ENCODE measurements at regions not wholly inside any gene's neighbourhood (a gene's known extent, or its start where the extent isn't known, plus 50 kb on each side); places are given as distances from the start of the nearest gene placed in this dataset.
"Not testable (repeated sequence)": the region's sequence is repeated elsewhere in the genome, so short reads cannot be mapped to it uniquely, and the experiment has no call there.

- no peak for TF ChIP-seq CTCF (IDR thresholded peaks at IDR 0.05)
- H3K27ac ChIP-seq = peak overlapping the region in 1 of 2 donors; percentile 52
- no peak for DNase-seq (ENCODE audit: low spot score)
- H3K4me1 ChIP-seq = no peaks in the 10 kb centered on the region
- H3K36me3 ChIP-seq = no peaks in the 10 kb centered on the region
- H3K4me3 ChIP-seq = peak overlapping the region; percentile 44 to 49
- H3K27me3 ChIP-seq = no peaks in the 10 kb centered on the region
- H3K9me3 ChIP-seq = no peaks in the 10 kb centered on the region
Measured at GRCh38 chr19:37303591-37304171, 67.2 kb upstream of the ZNF527 start.

GRCh38 chr19:37304190-37304883 lies 66.6 kb upstream of the ZNF527 start:
- TF ChIP-seq CTCF (IDR thresholded peaks at IDR 0.05) = no peak

GRCh38 chr19:37304884-37305255 lies 66.0 kb upstream of the ZNF527 start:
- Histone ChIP-seq H3K27me3 (no peaks in the 10 kb centered on the region), H3K27ac (no peak overlapping the region), H3K9me3 (no peaks in the 10 kb centered on the region), H3K4me3 (no peak overlapping the region), H3K4me1 (no peaks in the 10 kb centered on the region), H3K36me3 (no peaks in the 10 kb centered on the region)
- DNase-seq (ENCODE audit: low spot score) = no peak
- no peak for TF ChIP-seq CTCF (IDR thresholded peaks at IDR 0.05)

More at GRCh38 chr19:37304190-37304883, 66.6 kb upstream of the ZNF527 start:
- Histone ChIP-seq H3K36me3 (no peaks in the 10 kb centered on the region), H3K4me3 (peak overlapping the region; percentile 44 to 49), H3K9me3 (no peaks in the 10 kb centered on the region), H3K27me3 (no peaks in the 10 kb centered on the region), H3K27ac (peak overlapping the region in 1 of 2 donors; percentile 52), H3K4me1 (no peaks in the 10 kb centered on the region)
- no peak for DNase-seq (ENCODE audit: low spot score)

- no peaks in the 10 kb centered on the region for H3K4me1 ChIP-seq
- no peak overlapping the region for H3K27ac ChIP-seq
- no peak for TF ChIP-seq CTCF (IDR thresholded peaks at IDR 0.05)
- H3K9me3 ChIP-seq = no peaks in the 10 kb centered on the region
- no peak overlapping the region for H3K4me3 ChIP-seq
- no peaks in the 10 kb centered on the region for H3K36me3 ChIP-seq
- H3K27me3 ChIP-seq = no peaks in the 10 kb centered on the region
- no peak for DNase-seq (ENCODE audit: low spot score)
Measured at GRCh38 chr19:37306383-37306963, 64.4 kb upstream of the ZNF527 start.

- no peaks in the 10 kb centered on the region for H3K36me3 ChIP-seq
- TF ChIP-seq CTCF (IDR thresholded peaks at IDR 0.05) = no peak
- peaks cover 0 to 8% of the 10 kb centered on the region in 2 donors for H3K4me1 ChIP-seq
- no peak for DNase-seq (ENCODE audit: low spot score)
- H3K9me3 ChIP-seq = no peaks in the 10 kb centered on the region
- no peak overlapping the region for H3K4me3 ChIP-seq
- no peak overlapping the region for H3K27ac ChIP-seq
- H3K27me3 ChIP-seq = no peaks in the 10 kb centered on the region
Measured at GRCh38 chr19:37309834-37310575, 60.9 kb upstream of the ZNF527 start.

GRCh38 chr19:37312531-37313334 lies 58.2 kb upstream of the ZNF527 start:
- H3K4me1 ChIP-seq = peaks cover 0 to 16% of the 10 kb centered on the region in 2 donors
- H3K4me3 ChIP-seq = peak overlapping the region; percentile 30 to 45
- DNase-seq (ENCODE audit: low spot score); H3K9me3 ChIP-seq; H3K36me3 ChIP-seq; H3K27me3 ChIP-seq: not testable (repeated sequence)
- H3K27ac ChIP-seq = peak overlapping the region; percentile 36 to 54
